ENCODE measurements at regions not wholly inside any gene's neighbourhood (a gene's known extent, or its start where the extent isn't known, plus 50 kb on each side); places are given as distances from the start of the nearest gene placed in this dataset.

- TF ChIP-seq, protein P1, sequence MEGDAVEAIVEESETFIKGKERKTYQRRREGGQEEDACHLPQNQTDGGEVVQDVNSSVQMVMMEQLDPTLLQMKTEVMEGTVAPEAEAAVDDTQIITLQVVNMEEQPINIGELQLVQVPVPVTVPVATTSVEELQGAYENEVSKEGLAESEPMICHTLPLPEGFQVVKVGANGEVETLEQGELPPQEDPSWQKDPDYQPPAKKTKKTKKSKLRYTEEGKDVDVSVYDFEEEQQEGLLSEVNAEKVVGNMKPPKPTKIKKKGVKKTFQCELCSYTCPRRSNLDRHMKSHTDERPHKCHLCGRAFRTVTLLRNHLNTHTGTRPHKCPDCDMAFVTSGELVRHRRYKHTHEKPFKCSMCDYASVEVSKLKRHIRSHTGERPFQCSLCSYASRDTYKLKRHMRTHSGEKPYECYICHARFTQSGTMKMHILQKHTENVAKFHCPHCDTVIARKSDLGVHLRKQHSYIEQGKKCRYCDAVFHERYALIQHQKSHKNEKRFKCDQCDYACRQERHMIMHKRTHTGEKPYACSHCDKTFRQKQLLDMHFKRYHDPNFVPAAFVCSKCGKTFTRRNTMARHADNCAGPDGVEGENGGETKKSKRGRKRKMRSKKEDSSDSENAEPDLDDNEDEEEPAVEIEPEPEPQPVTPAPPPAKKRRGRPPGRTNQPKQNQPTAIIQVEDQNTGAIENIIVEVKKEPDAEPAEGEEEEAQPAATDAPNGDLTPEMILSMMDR (conservative IDR thresholded peaks at IDR 0.05) = no peak
- Mint-ChIP-seq H3K9me3 (peaks cover 4% of the 10 kb centered on the region), H3K4me3 (no peak overlapping the region), H3K36me3 (ENCODE audit: low read depth) (no peaks in the 10 kb centered on the region), H3K27me3 (ENCODE audit: low read depth) (no peaks in the 10 kb centered on the region), H3K27ac (ENCODE audit: unreplicated experiment) (no peak overlapping the region), H3K4me1 (no peaks in the 10 kb centered on the region)
- DNase-seq (ENCODE audit: low read depth, low spot score) = no peak
Measured at GRCh38 chr2:149991576-149991975, 404.0 kb upstream of the MMADHC start.

DNA sequence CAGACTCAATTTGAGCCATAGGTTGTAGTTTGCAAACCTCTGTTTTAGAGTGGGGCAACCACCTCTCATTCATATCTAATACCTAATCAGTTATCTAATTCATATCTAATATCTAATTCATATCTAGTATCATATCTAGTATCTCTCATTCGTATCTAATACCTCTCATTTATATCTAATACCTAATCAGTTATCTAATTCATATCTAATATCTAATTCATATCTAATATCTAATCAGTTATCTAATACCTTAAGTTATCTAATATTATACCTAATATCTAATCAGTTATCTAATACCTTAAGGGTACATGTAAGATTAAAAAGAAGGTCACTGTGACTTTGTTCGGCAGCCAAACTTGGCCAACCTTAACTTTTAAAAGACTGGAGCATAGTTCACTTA, 403.4 kb upstream of the MMADHC start:
- no peak for DNase-seq (ENCODE audit: low read depth, low spot score)
- no peak overlapping the region for H3K4me3 Mint-ChIP-seq

GRCh38 chr2:149989447-149990063, 402.0 kb upstream of the MMADHC start:
- H3K9me3 Mint-ChIP-seq = no peaks in the 10 kb centered on the region
- H3K36me3 Mint-ChIP-seq (ENCODE audit: low read depth) = no peaks in the 10 kb centered on the region
- TF ChIP-seq, protein P1 (conservative IDR thresholded peaks at IDR 0.05) = no peak
- H3K27ac Mint-ChIP-seq (ENCODE audit: unreplicated experiment) = no peak overlapping the region
- DNase-seq (ENCODE audit: low read depth, low spot score) = no peak
- H3K27me3 Mint-ChIP-seq (ENCODE audit: low read depth) = no peaks in the 10 kb centered on the region
- H3K4me1 Mint-ChIP-seq = no peaks in the 10 kb centered on the region
- no peak overlapping the region for H3K4me3 Mint-ChIP-seq

More for the DNA sequence above, 403.4 kb upstream of the MMADHC start:
- Mint-ChIP-seq H3K27me3 (ENCODE audit: low read depth) (no peaks in the 10 kb centered on the region), H3K4me1 (no peaks in the 10 kb centered on the region), H3K9me3 (peaks cover 4% of the 10 kb centered on the region), H3K27ac (ENCODE audit: unreplicated experiment) (no peak overlapping the region), H3K36me3 (ENCODE audit: low read depth) (no peaks in the 10 kb centered on the region)
- TF ChIP-seq, protein P1 (conservative IDR thresholded peaks at IDR 0.05) = no peak

- H3K4me3 Mint-ChIP-seq = no peak overlapping the region
- DNase-seq (ENCODE audit: low read depth, low spot score) = no peak
- H3K9me3 Mint-ChIP-seq = no peaks in the 10 kb centered on the region
- H3K27me3 Mint-ChIP-seq (ENCODE audit: low read depth) = no peaks in the 10 kb centered on the region
- no peak overlapping the region for H3K27ac Mint-ChIP-seq (ENCODE audit: unreplicated experiment)
- H3K36me3 Mint-ChIP-seq (ENCODE audit: low read depth) = no peaks in the 10 kb centered on the region
- H3K4me1 Mint-ChIP-seq = no peaks in the 10 kb centered on the region
- TF ChIP-seq, protein P1 (conservative IDR thresholded peaks at IDR 0.05) = no peak
Measured at GRCh38 chr2:149988361-149988760, 400.8 kb upstream of the MMADHC start.

GRCh38 chr2:149986861-149987260, 399.3 kb upstream of the MMADHC start:
- Mint-ChIP-seq H3K36me3 (ENCODE audit: low read depth) (no peaks in the 10 kb centered on the region), H3K4me3 (no peak overlapping the region), H3K27me3 (ENCODE audit: low read depth) (no peaks in the 10 kb centered on the region), H3K9me3 (peaks cover 5% of the 10 kb centered on the region), H3K4me1 (no peaks in the 10 kb centered on the region), H3K27ac (ENCODE audit: unreplicated experiment) (no peak overlapping the region)
- no peak for DNase-seq (ENCODE audit: low read depth, low spot score)
- TF ChIP-seq, protein P1 (conservative IDR thresholded peaks at IDR 0.05) = no peak
